Endothelial cell of umbilical vein (primary cell): ENCODE measurements at regions not wholly inside any gene's neighbourhood (a gene's known extent, or its start where the extent isn't known, plus 50 kb on each side); places are given as distances from the start of the nearest gene placed in this dataset.

Experiments
- BruUV-seq: library from RNA; stranded (reverse); fragments of 400-500 nt; replicated peaks from 2 replicates; lab custom pipeline; 2021; lab: Mats Ljungman, UMichigan
- CTCF ChIA-PET: fragments of 300-600, 350-600 bp; sonication (Branson Sonifier 250); formaldehyde crosslinking; loops from one replicate; lab custom pipeline; 2021; ENCODE audit warnings: antibody characterized with exemption, inconsistent platforms; lab: Charles Lee
- POLR2A ChIA-PET: fragments of 300-600, 350-600 bp; sonication (Branson Sonifier 250); formaldehyde crosslinking; loops from one replicate; lab custom pipeline; 2021; ENCODE audit warnings: antibody characterized with exemption, inconsistent platforms; lab: Charles Lee
- DNase-seq: peaks from one replicate; pipeline ENCODE4 v3.0.0-alpha.2; 2011; ENCODE audit warnings: low read depth, low spot score
- FAIRE-seq: peaks from 2 replicates; lab custom pipeline; 2011; peaks lifted over from hg19 to GRCh38; lab: Jason Lieb, UNC
- H2AFZ ChIP-seq: 2 replicates; pipeline ENCODE4 v1.6.0; 2012; ENCODE audit warnings: low read depth, low read length, control low read depth, inconsistent platforms
- H3K27ac ChIP-seq: 2 replicates; pipeline ENCODE4 v1.5.1; 2011; ENCODE audit warnings: low read depth, mild to moderate bottlenecking, control low read depth, low read length, moderate library complexity; ENCODE audit not compliant: insufficient read depth
- H3K27me3 ChIP-seq, 2 experiments: 2 replicates each; pipeline versions ENCODE4 v1.6.0 to v1.6.1; 2011; ENCODE audit warnings: low read length in 2 of 2, mixed read lengths in 1 of 2; ENCODE audit not compliant: control insufficient read depth in 2 of 2, insufficient read depth in 2 of 2
- H3K36me3 ChIP-seq, 2 experiments: 2 replicates in 1 of 2; 3 replicates in 1 of 2; pipeline ENCODE4 v1.5.1; 2011; ENCODE audit warnings: low read length in 2 of 2, mild to moderate bottlenecking in 1 of 2, moderate library complexity in 1 of 2; ENCODE audit not compliant: control insufficient read depth in 2 of 2, insufficient read depth in 2 of 2; ENCODE audit errors: extremely low read depth in 1 of 2
- H3K4me1 ChIP-seq: 3 replicates; pipeline ENCODE4 v1.5.1; 2011; ENCODE audit warnings: mild to moderate bottlenecking, low read length; ENCODE audit not compliant: control insufficient read depth, insufficient read depth; ENCODE audit errors: extremely low read depth
- H3K4me2 ChIP-seq: 2 replicates; pipeline ENCODE4 v1.6.1; 2011; ENCODE audit warnings: low read length, control low read depth, mixed read lengths; ENCODE audit not compliant: insufficient read depth
- H3K4me3 ChIP-seq, 3 experiments: fragments of 200-600 bp in 1 of 3; sonication (generic), shearing (Covaris generic) in 1 of 3; replicated peaks in 1 of 3; 2 replicates each; pipeline ENCODE4 v1.5.1; 2011 to 2016; ENCODE audit warnings: control low read depth in 3 of 3, low read length in 3 of 3, mild to moderate bottlenecking in 2 of 3, inconsistent platforms in 1 of 3, low read depth in 1 of 3, moderate library complexity in 1 of 3; ENCODE audit not compliant: insufficient read depth in 1 of 3
- H3K79me2 ChIP-seq: 2 replicates; pipeline ENCODE4 v1.6.0; 2012; ENCODE audit warnings: low read length, inconsistent platforms; ENCODE audit not compliant: control insufficient read depth, insufficient read depth
- H3K9ac ChIP-seq: replicated peaks from 2 replicates; pipeline ENCODE3; 2011; ENCODE audit warnings: low read length, control low read depth; ENCODE audit not compliant: insufficient read depth; ENCODE audit errors: extremely low read depth
- H3K9me1 ChIP-seq: replicated peaks from 3 replicates; pipeline ENCODE4 v1.6.0; 2011; ENCODE audit warnings: mild to moderate bottlenecking, low read length; ENCODE audit not compliant: control insufficient read depth, insufficient read depth; ENCODE audit errors: extremely low read depth
- H3K9me3 ChIP-seq: replicated peaks from 2 replicates; pipeline ENCODE4 v1.5.1; 2012; ENCODE audit warnings: low read length, inconsistent platforms; ENCODE audit not compliant: control insufficient read depth, insufficient read depth
- H4K20me1 ChIP-seq: replicated peaks from 2 replicates; pipeline ENCODE3; 2011; ENCODE audit warnings: mild to moderate bottlenecking, low read length; ENCODE audit not compliant: control insufficient read depth, insufficient read depth; ENCODE audit errors: extremely low read depth
- EZH2 ChIP-seq: IDR thresholded peaks from 2 replicates; pipeline ENCODE4 v1.6.1; 2012; ENCODE audit warnings: borderline replicate concordance, low read depth, mild to moderate bottlenecking, moderate library complexity, low read length, inconsistent platforms; ENCODE audit not compliant: severe bottlenecking
- FOS ChIP-seq: IDR thresholded peaks from 2 replicates; pipeline ENCODE4 v1.6.1; 2011; ENCODE audit warnings: mild to moderate bottlenecking, low read length, moderate library complexity, borderline replicate concordance; ENCODE audit not compliant: insufficient read depth
- GATA2 ChIP-seq: IDR thresholded peaks from 2 replicates; pipeline ENCODE4 v1.7.0; 2011; ENCODE audit warnings: low read depth, mild to moderate bottlenecking, moderate library complexity, mixed read lengths, low read length; ENCODE audit not compliant: insufficient read length, insufficient read depth
- JUN ChIP-seq: IDR thresholded peaks from 2 replicates; pipeline ENCODE4 v1.6.1; 2011; ENCODE audit warnings: borderline replicate concordance, low read depth; ENCODE audit not compliant: insufficient read length, insufficient read depth
- MYC ChIP-seq: IDR thresholded peaks from one replicate; pipeline ENCODE4 v1.6.1; 2011; ENCODE audit warnings: mild to moderate bottlenecking, low read depth, low read length
- POLR2A ChIP-seq: IDR thresholded peaks from 2 replicates; pipeline ENCODE4 v1.6.1; 2012; ENCODE audit warnings: low read depth, mild to moderate bottlenecking, control low read depth, low read length
- POLR2AphosphoS5 ChIP-seq: IDR thresholded peaks from 2 replicates; pipeline ENCODE4 v1.6.1; 2012; ENCODE audit warnings: low read depth, mild to moderate bottlenecking, control low read depth, low read length, moderate library complexity; ENCODE audit not compliant: insufficient read depth
- dilution Hi-C: fragments of 300-500 bp; cut with MboI; formaldehyde crosslinking; loops from one replicate; pipeline ENCODE4 v1.15.0; 2019; ENCODE audit warnings: low sequenced_read_pairs; ENCODE audit not compliant: extremely low pct_ligation_motif_present
- intact Hi-C: fragments of 100-400 bp; cut with micrococcal nuclease; formaldehyde crosslinking; loops from one replicate; pipeline ENCODE4 v1.10.0; 2022
- TF ChIP-seq, protein P1 (sequence below), 2 donors: IDR thresholded peaks; 1 replicate in 1 of 2; 2 replicates in 1 of 2; pipeline ENCODE4 v1.5.1; 2011; ENCODE audit warnings: low read length in 2 of 2, mild to moderate bottlenecking in 2 of 2, moderate library complexity in 2 of 2, control low read depth in 1 of 2, inconsistent platforms in 1 of 2, low read depth in 1 of 2; ENCODE audit not compliant: insufficient read depth in 1 of 2; ENCODE audit errors: extremely low read depth in 1 of 2
- TF ChIP-seq, protein P2 (sequence below): IDR thresholded peaks from 2 replicates; pipeline ENCODE4 v1.6.1; 2011; ENCODE audit not compliant: insufficient read depth, insufficient read length

DNA sequence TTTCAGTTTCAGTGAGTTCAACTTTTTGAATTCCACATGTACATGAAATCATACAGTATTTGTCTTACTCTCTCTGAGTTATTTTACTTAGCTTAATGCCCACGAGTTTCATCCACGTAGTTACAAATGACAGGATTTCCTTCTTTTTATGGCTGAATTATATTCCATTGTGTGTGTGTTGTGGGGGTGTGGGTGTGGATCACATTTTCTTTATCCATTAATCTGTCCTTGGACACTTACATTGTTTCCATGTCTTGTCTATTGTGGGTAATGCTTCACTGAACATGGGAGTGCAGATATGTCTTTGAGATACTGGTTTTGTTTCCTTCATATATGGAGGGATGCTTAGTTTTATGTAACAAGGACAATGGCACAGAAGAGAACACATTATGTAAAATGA lies 63.5 kb upstream of the TMTC1 start:
- intact Hi-C loops (no loop called here), dilution Hi-C loops (no loop called here)
- H3K4me3 ChIP-seq, result no peak overlapping the region
- H4K20me1 ChIP-seq, result no peaks in the 10 kb centered on the region
- H3K9me3 ChIP-seq, result no peaks in the 10 kb centered on the region
- no TSS peak for BruUV-seq
- H3K27ac ChIP-seq, result no peak overlapping the region
- no peak overlapping the region for H2AFZ ChIP-seq
- FAIRE-seq (no peak), DNase-seq (no peak)
- H3K9ac ChIP-seq, result no peak overlapping the region
- H3K36me3 ChIP-seq, result no peaks in the 10 kb centered on the region
- TF ChIP-seq, protein P1, sequence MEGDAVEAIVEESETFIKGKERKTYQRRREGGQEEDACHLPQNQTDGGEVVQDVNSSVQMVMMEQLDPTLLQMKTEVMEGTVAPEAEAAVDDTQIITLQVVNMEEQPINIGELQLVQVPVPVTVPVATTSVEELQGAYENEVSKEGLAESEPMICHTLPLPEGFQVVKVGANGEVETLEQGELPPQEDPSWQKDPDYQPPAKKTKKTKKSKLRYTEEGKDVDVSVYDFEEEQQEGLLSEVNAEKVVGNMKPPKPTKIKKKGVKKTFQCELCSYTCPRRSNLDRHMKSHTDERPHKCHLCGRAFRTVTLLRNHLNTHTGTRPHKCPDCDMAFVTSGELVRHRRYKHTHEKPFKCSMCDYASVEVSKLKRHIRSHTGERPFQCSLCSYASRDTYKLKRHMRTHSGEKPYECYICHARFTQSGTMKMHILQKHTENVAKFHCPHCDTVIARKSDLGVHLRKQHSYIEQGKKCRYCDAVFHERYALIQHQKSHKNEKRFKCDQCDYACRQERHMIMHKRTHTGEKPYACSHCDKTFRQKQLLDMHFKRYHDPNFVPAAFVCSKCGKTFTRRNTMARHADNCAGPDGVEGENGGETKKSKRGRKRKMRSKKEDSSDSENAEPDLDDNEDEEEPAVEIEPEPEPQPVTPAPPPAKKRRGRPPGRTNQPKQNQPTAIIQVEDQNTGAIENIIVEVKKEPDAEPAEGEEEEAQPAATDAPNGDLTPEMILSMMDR (IDR thresholded peaks at IDR 0.05; ENCODE audit: extremely low read depth in 1 of 2, insufficient read depth in 1 of 2, low read depth in 1 of 2, low read length in 2 of 2), result no peak
- TF ChIP-seq FOS (no peak), MYC (no peak), EZH2 (no peak), POLR2AphosphoS5 (no peak), POLR2A (no peak), JUN (no peak), GATA2 (no peak)
- TF ChIP-seq, protein P2, sequence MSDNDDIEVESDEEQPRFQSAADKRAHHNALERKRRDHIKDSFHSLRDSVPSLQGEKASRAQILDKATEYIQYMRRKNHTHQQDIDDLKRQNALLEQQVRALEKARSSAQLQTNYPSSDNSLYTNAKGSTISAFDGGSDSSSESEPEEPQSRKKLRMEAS, result no peak
- no peaks in the 10 kb centered on the region for H3K9me1 ChIP-seq
- POLR2A ChIA-PET, result no interaction called here
- H3K4me2 ChIP-seq, result no peak overlapping the region
- no peaks in the 10 kb centered on the region for H3K4me1 ChIP-seq
- CTCF ChIA-PET, result no interaction called here
- H3K27me3 ChIP-seq, result no peaks in the 10 kb centered on the region
- H3K79me2 ChIP-seq, result no peaks in the 10 kb centered on the region
